Testis (tissue), 2 donors: ENCODE measurements at regions not wholly inside any gene's neighbourhood (a gene's known extent, or its start where the extent isn't known, plus 50 kb on each side); places are given as distances from the start of the nearest gene placed in this dataset.

Source experiments
- CTCF ChIP-seq, 3 experiments: fragments of 450-650 bp in 2 of 3; fragments of 200-600 bp in 1 of 3; sonication (generic) in 1 of 3; IDR thresholded peaks; one replicate each; pipeline ENCODE4 v1.5.1; 2016 to 2019; ENCODE audit warnings: antibody characterized with exemption in 3 of 3, mild to moderate bottlenecking in 2 of 3, moderate library complexity in 1 of 3
- POLR2A ChIP-seq: fragments of 450-650 bp; IDR thresholded peaks from one replicate; pipeline ENCODE4 v1.6.1; 2017; ENCODE audit warnings: antibody characterized with exemption, mild to moderate bottlenecking, moderate library complexity

- TF ChIP-seq CTCF (IDR thresholded peaks at IDR 0.05) (no peak), POLR2A (no peak)
These were observed 620.3 kb downstream of the ZPLD1 start for GRCh38 chr3:103055021-103055520.
